ENCODE measurements at regions not wholly inside any gene's neighbourhood (a gene's known extent, or its start where the extent isn't known, plus 50 kb on each side); places are given as distances from the start of the nearest gene placed in this dataset.
"Not testable (repeated sequence)": the region's sequence is repeated elsewhere in the genome, so short reads cannot be mapped to it uniquely, and the experiment has no call there.

DNA sequence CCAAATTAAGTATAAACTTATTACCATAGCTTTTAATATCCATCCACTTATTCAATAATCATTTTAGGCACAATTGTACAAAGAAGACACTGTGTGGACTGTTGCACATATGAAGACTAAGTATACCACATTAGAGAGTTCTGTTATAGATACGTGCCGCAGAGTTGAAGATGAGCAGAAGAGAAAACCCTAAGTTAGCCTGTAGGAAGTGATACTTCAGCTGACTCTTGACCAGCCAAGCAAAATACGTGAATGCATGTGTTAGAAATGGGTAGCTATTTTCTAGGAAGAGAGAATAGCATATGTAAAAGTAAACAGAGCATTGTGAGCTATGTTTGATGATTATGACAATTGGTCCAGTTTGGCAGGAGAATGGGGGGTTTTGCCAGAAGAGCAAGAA is 272.0 kb upstream of the ATP11B start:
- DNase-seq (no peak), FAIRE-seq (no peak)
- H3K4me3 ChIP-seq (ENCODE audit: low read length in 3 of 3) = no peak overlapping the region
- intact Hi-C loops (cut with DNase I) = no loop called here
- no peaks in the 10 kb centered on the region for H3K4me1 ChIP-seq (ENCODE audit: control insufficient read depth in 2 of 3, insufficient read depth in 2 of 3, low read depth in 1 of 3, low read length in 3 of 3)
- no peaks in the 10 kb centered on the region for H3K27me3 ChIP-seq (ENCODE audit: control insufficient read depth, insufficient read depth, low read length)
- TF ChIP-seq, protein P1, sequence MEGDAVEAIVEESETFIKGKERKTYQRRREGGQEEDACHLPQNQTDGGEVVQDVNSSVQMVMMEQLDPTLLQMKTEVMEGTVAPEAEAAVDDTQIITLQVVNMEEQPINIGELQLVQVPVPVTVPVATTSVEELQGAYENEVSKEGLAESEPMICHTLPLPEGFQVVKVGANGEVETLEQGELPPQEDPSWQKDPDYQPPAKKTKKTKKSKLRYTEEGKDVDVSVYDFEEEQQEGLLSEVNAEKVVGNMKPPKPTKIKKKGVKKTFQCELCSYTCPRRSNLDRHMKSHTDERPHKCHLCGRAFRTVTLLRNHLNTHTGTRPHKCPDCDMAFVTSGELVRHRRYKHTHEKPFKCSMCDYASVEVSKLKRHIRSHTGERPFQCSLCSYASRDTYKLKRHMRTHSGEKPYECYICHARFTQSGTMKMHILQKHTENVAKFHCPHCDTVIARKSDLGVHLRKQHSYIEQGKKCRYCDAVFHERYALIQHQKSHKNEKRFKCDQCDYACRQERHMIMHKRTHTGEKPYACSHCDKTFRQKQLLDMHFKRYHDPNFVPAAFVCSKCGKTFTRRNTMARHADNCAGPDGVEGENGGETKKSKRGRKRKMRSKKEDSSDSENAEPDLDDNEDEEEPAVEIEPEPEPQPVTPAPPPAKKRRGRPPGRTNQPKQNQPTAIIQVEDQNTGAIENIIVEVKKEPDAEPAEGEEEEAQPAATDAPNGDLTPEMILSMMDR (IDR thresholded peaks at IDR 0.05; ENCODE audit: borderline replicate concordance, extremely low read depth, insufficient read depth) = no peak
- no peaks in the 10 kb centered on the region for H3K9me3 ChIP-seq (ENCODE audit: control insufficient read depth in 2 of 3, insufficient read depth in 1 of 3, low read length in 3 of 3)
- H3K9ac ChIP-seq (ENCODE audit: low read length in 3 of 3) = no peak overlapping the region
- no peaks in the 10 kb centered on the region for H3K36me3 ChIP-seq (ENCODE audit: control insufficient read depth in 2 of 3, insufficient read depth in 3 of 3, low read length in 3 of 3)
- H3K27ac ChIP-seq (ENCODE audit: low read depth in 2 of 2, low read length in 2 of 2) = no peak overlapping the region

DNA sequence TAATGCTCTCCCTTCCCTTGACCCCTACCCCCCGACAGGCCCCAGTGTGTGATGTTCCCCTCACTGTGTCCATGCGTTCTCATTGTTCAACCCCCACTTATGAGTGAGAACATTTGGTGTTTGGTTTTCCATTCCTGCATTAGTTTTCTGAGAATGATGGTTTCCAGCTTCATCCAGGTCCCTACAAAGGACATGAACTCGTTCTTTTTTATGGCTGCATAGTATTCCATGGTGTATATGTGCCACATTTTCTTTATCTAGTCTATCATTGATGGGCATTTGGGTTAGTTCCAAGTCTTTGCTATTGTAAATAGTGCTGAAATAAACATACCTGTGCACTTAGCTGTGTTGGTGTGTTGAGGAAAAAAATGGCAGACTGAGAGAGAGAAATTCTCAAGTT is 269.9 kb upstream of the ATP11B start:
- intact Hi-C loops (cut with DNase I); H3K27ac ChIP-seq (ENCODE audit: low read depth in 2 of 2, low read length in 2 of 2); H3K27me3 ChIP-seq (ENCODE audit: control insufficient read depth, insufficient read depth, low read length); H3K36me3 ChIP-seq (ENCODE audit: control insufficient read depth in 2 of 3, insufficient read depth in 3 of 3, low read length in 3 of 3); DNase-seq; H3K4me1 ChIP-seq (ENCODE audit: control insufficient read depth in 2 of 3, insufficient read depth in 2 of 3, low read depth in 1 of 3, low read length in 3 of 3); FAIRE-seq; H3K9ac ChIP-seq (ENCODE audit: low read length in 3 of 3); H3K4me3 ChIP-seq (ENCODE audit: low read length in 3 of 3); H3K9me3 ChIP-seq (ENCODE audit: control insufficient read depth in 2 of 3, insufficient read depth in 1 of 3, low read length in 3 of 3): not testable (repeated sequence)

DNA sequence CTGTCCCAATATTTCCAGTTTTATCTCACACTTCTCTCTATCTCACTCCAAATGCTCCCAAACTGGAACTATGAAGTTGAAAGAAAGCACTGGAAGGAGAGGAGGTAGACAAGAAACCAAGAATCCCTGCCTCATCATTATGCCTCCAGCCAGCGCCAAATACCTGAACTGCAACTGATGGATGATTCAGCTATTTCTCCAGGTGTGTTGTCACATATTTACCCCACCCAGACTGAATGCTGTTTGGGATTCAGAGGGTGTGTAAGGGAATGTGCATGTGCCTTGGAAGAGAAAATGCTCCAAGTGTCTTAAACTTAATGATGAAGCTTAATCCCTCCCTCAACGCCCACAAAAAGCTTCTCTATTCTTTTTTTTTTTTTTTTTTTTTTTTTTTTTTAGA is 269.5 kb upstream of the ATP11B start:
- FAIRE-seq (no peak), DNase-seq (no peak)
- Histone ChIP-seq H3K4me1 (ENCODE audit: control insufficient read depth in 2 of 3, insufficient read depth in 2 of 3, low read depth in 1 of 3, low read length in 3 of 3) (no peaks in the 10 kb centered on the region), H3K36me3 (ENCODE audit: control insufficient read depth in 2 of 3, insufficient read depth in 3 of 3, low read length in 3 of 3) (no peaks in the 10 kb centered on the region), H3K9me3 (ENCODE audit: control insufficient read depth in 2 of 3, insufficient read depth in 1 of 3, low read length in 3 of 3) (no peaks in the 10 kb centered on the region), H3K27ac (ENCODE audit: low read depth in 2 of 2, low read length in 2 of 2) (no peak overlapping the region), H3K27me3 (ENCODE audit: control insufficient read depth, insufficient read depth, low read length) (no peaks in the 10 kb centered on the region), H3K9ac (ENCODE audit: low read length in 3 of 3) (no peak overlapping the region), H3K4me3 (ENCODE audit: low read length in 3 of 3) (no peak overlapping the region)
- TF ChIP-seq, protein P1 (IDR thresholded peaks at IDR 0.05; ENCODE audit: borderline replicate concordance, extremely low read depth, insufficient read depth) = no peak
- intact Hi-C loops (cut with DNase I) = no loop called here

GRCh38 chr3:182524711-182525401 is 268.4 kb upstream of the ATP11B start:
- TF ChIP-seq, protein P1 (IDR thresholded peaks at IDR 0.05; ENCODE audit: borderline replicate concordance, extremely low read depth, insufficient read depth) = no peak

More at GRCh38 chr3:182524711-182525401, 268.4 kb upstream of the ATP11B start:
- DNase-seq = peak in 3 of 5 donors; percentile 41 to 84 (median 74)
- Histone ChIP-seq H3K27ac (ENCODE audit: low read depth in 2 of 2, low read length in 2 of 2) (no peak overlapping the region), H3K9me3 (ENCODE audit: control insufficient read depth in 2 of 3, insufficient read depth in 1 of 3, low read length in 3 of 3) (no peaks in the 10 kb centered on the region), H3K27me3 (ENCODE audit: control insufficient read depth, insufficient read depth, low read length) (no peaks in the 10 kb centered on the region), H3K36me3 (ENCODE audit: control insufficient read depth in 2 of 3, insufficient read depth in 3 of 3, low read length in 3 of 3) (no peaks in the 10 kb centered on the region), H3K4me3 (ENCODE audit: low read length in 3 of 3) (no peak overlapping the region), H3K4me1 (ENCODE audit: control insufficient read depth in 2 of 3, insufficient read depth in 2 of 3, low read depth in 1 of 3, low read length in 3 of 3) (no peaks in the 10 kb centered on the region), H3K9ac (ENCODE audit: low read length in 3 of 3) (no peak overlapping the region)
- no peak for FAIRE-seq
- intact Hi-C loops (cut with DNase I) = no loop called here

All from kidney (tissue), 13 donors.